Uterus (tissue), 2 donors: ENCODE measurements at regions not wholly inside any gene's neighbourhood (a gene's known extent, or its start where the extent isn't known, plus 50 kb on each side); places are given as distances from the start of the nearest gene placed in this dataset.

ENCODE experiments used
- CTCF ChIP-seq, 4 experiments: fragments of 200-600 bp in 2 of 4; fragments of 450-650 bp in 2 of 4; sonication (generic) in 2 of 4; IDR thresholded peaks; one replicate each; pipeline ENCODE4 v1.5.1; 2016 to 2019; ENCODE audit warnings: antibody characterized with exemption in 4 of 4, mild to moderate bottlenecking in 2 of 4, moderate library complexity in 1 of 4
- POLR2A ChIP-seq, 2 donors: fragments of 450-650 bp; IDR thresholded peaks; one replicate each; pipeline ENCODE4 v1.6.1; 2016; ENCODE audit warnings: antibody characterized with exemption in 2 of 2, mild to moderate bottlenecking in 1 of 2, moderate library complexity in 1 of 2

- no peak for TF ChIP-seq CTCF (IDR thresholded peaks at IDR 0.05)
- TF ChIP-seq POLR2A (IDR thresholded peaks at IDR 0.05) = no peak
Observed at GRCh38 chr5:5795074-5795771, 372.7 kb downstream of the ICE1 start.
